Fibroblast of pulmonary artery (primary cell): ENCODE measurements at regions not wholly inside any gene's neighbourhood (a gene's known extent, or its start where the extent isn't known, plus 50 kb on each side); places are given as distances from the start of the nearest gene placed in this dataset.

Experiments
- DNase-seq: peaks from one replicate; pipeline ENCODE4 v3.0.0-alpha.2; 2010; ENCODE audit warnings: low read depth
- H3K4me3 ChIP-seq: replicated peaks from 2 replicates; pipeline ENCODE4 v1.5.1; 2011; ENCODE audit warnings: low read depth, mild to moderate bottlenecking, control low read depth, low read length, moderate library complexity
- TF ChIP-seq, protein P1 (sequence below): IDR thresholded peaks from 2 replicates; pipeline ENCODE4 v1.5.1; 2011; ENCODE audit warnings: mild to moderate bottlenecking, control low read depth, low read length, inconsistent platforms; ENCODE audit errors: missing control alignments

DNA sequence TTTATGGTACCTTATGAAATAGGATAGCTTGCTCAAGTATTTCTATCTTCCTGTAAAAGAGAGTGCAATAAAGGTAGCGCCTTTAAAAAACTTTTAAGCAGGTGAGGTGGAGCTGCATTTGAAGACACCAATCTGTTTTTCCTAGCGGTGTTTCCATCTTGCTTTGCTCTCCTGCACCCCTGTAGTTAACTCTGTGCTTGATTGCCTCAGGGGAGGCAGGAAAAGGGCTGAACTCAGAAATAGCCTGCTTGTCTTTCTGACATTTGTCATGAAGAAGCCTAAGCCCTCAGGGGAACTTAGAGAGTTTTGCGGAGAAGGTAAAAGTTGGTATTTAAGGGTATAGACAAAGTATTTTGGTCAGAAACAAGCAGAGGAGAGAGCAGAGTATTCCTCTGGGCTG lies 63.0 kb upstream of the TPRG1 start:
- DNase-seq = no peak
- no peak overlapping the region for H3K4me3 ChIP-seq
- TF ChIP-seq, protein P1, sequence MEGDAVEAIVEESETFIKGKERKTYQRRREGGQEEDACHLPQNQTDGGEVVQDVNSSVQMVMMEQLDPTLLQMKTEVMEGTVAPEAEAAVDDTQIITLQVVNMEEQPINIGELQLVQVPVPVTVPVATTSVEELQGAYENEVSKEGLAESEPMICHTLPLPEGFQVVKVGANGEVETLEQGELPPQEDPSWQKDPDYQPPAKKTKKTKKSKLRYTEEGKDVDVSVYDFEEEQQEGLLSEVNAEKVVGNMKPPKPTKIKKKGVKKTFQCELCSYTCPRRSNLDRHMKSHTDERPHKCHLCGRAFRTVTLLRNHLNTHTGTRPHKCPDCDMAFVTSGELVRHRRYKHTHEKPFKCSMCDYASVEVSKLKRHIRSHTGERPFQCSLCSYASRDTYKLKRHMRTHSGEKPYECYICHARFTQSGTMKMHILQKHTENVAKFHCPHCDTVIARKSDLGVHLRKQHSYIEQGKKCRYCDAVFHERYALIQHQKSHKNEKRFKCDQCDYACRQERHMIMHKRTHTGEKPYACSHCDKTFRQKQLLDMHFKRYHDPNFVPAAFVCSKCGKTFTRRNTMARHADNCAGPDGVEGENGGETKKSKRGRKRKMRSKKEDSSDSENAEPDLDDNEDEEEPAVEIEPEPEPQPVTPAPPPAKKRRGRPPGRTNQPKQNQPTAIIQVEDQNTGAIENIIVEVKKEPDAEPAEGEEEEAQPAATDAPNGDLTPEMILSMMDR = no peak

DNA sequence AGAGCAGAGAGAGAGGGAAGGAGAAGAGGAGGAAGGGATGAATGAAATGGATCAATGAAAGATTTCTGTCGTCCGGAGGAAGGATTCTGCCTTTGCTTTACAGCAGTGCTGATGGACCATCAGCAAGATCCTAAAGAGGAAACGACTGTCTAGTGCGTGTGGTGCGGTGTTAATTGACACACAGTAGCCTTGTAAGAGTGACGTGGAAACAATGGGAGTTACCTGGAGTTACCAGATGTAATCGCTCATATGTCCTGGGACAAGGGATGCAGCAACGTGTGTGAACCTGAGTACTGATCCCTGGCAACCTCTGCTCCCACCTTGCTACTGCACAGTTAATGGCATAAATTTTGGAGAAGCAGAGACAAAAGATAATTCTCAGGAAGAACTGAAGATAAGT lies 62.6 kb upstream of the TPRG1 start:
- H3K4me3 ChIP-seq = no peak overlapping the region
- TF ChIP-seq, protein P1 = no peak
- DNase-seq = no peak

DNA sequence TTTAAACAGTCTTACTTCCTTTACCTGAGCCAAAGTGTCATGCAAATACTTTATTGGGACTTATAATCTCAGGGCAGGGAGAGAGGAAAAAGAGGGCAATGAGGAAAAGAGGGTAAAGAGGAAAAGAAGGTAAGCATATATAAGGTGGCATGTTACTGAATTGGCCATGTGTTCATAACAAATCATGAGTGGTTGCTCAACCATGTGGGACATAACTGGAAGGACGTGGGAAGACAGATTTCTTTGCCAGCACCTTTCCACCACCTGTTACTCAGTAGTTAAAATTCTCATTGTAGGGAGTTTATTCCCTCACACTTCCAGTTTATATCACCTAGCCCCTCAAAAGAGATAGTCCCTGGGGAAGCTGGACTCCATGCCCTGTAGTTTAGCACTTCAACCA lies 54.7 kb upstream of the TPRG1 start:
- H3K4me3 ChIP-seq = no peak overlapping the region
- DNase-seq = no peak
- TF ChIP-seq, protein P1 = no peak

DNA sequence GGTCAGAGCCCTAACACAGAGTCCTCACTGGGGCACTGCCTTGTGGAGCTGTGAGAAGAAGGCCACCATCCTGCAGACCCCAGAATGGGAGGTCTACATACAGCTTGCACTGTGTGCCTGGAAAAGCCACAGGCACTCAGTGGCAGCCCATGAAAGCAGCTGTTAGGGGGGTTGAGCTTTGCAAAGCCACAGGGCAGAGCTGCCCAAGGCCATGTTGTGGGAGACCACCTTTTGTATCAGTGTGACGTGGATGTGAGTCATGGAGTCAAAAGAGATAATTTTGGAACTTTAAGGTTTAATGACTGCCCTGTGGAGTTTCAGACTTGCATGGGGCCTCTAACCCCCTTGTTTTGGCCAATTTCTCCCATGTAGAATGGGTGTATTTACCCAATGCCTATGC lies 52.9 kb upstream of the TPRG1 start:
- no peak overlapping the region for H3K4me3 ChIP-seq
- no peak for DNase-seq
- TF ChIP-seq, protein P1 = no peak

DNA sequence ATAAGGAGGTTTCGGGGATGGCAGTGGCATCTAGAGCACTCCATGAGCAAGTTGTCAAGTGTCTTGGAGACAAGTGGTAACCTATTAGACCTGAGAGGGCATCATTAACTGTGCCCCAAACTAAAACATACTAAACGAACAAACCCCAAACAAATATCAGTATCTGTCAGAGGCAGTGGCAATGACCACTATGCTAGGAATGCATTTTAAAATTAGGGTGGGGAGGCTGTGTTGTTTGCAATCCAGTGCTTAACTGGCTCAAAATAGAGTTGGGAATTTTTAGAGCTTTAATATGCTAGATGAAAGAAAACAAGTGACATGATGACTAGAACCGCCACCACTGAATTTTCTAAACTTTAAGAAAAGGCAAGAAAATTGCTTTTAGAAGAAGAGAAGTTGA lies 51.8 kb upstream of the TPRG1 start:
- TF ChIP-seq, protein P1 = no peak
- no peak overlapping the region for H3K4me3 ChIP-seq
- no peak for DNase-seq

DNA sequence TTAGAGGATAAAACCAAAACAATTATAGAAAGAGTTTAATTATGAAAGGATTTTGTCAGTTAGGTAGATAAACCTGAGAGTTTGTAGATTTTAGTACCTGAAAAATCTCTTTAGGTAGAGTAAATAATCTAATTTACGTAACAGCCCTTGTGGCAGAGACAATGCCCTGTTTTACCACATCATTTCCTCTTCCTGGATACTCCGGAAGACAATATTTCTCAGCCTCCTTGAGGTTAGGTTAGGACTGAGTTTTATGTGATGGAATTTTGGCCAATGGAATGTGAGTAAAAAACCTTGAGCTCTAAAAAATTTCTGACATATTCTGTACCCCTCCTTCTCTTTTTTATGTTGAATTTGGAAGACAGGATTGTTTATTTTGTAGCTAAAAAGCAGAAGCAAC lies 50.7 kb upstream of the TPRG1 start:
- TF ChIP-seq, protein P1 = no peak
- peak; percentile 23 for DNase-seq
- H3K4me3 ChIP-seq = no peak overlapping the region
